Fibroblast of skin of left quadriceps (primary cell): ENCODE measurements at regions not wholly inside any gene's neighbourhood (a gene's known extent, or its start where the extent isn't known, plus 50 kb on each side); places are given as distances from the start of the nearest gene placed in this dataset.
A peak's percentile ranks its signal among the peaks of the same experiment; 100 is the strongest.
"Not testable (repeated sequence)": the region's sequence is repeated elsewhere in the genome, so short reads cannot be mapped to it uniquely, and the experiment has no call there.

Experiments
- DNase-seq, 2 experiments: peaks; one replicate each; pipeline ENCODE4 v3.0.0-alpha.2; 2013; ENCODE audit warnings: low read depth in 2 of 2

GRCh38 chr6:7000825-7001777, 106.7 kb upstream of the RREB1 start:
- DNase-seq = no peak

GRCh38 chr6:7003041-7003440, 104.7 kb upstream of the RREB1 start:
- DNase-seq = no peak

- peak; percentile 14 to 34 for DNase-seq
These were observed 103.0 kb upstream of the RREB1 start for GRCh38 chr6:7004581-7005297.

- DNase-seq = no peak
These were observed 101.1 kb upstream of the RREB1 start for GRCh38 chr6:7006515-7007191.

- no peak for DNase-seq
These were observed 99.2 kb upstream of the RREB1 start for GRCh38 chr6:7008451-7008988.

GRCh38 chr6:7016226-7016625, 91.5 kb upstream of the RREB1 start:
- DNase-seq = no peak

GRCh38 chr6:7021301-7021700, 86.5 kb upstream of the RREB1 start:
- no peak for DNase-seq

- DNase-seq = no peak
These were observed 81.9 kb upstream of the RREB1 start for GRCh38 chr6:7025861-7026260.

GRCh38 chr6:7028963-7029362, 78.8 kb upstream of the RREB1 start:
- DNase-seq = not testable (repeated sequence)

GRCh38 chr6:7030968-7031367, 76.8 kb upstream of the RREB1 start:
- DNase-seq = not testable (repeated sequence)

GRCh38 chr6:7033202-7033601, 74.6 kb upstream of the RREB1 start:
- DNase-seq = no peak

- no peak for DNase-seq
These were observed 73.7 kb upstream of the RREB1 start for GRCh38 chr6:7034055-7034454.

GRCh38 chr6:7035837-7036249, 71.9 kb upstream of the RREB1 start:
- DNase-seq = no peak

- DNase-seq = no peak
These were observed 66.2 kb upstream of the RREB1 start for GRCh38 chr6:7041511-7042026.

GRCh38 chr6:7042056-7042653, 65.6 kb upstream of the RREB1 start:
- no peak for DNase-seq

GRCh38 chr6:7042654-7043545, 64.9 kb upstream of the RREB1 start:
- no peak for DNase-seq

- no peak for DNase-seq
These were observed 62.4 kb upstream of the RREB1 start for GRCh38 chr6:7045331-7045730.

GRCh38 chr6:7045746-7046145, 62.0 kb upstream of the RREB1 start:
- DNase-seq = no peak

- peak; percentile 85 to 88 for DNase-seq
These were observed 60.6 kb upstream of the RREB1 start for GRCh38 chr6:7047128-7047527.

GRCh38 chr6:7047966-7048365, 59.8 kb upstream of the RREB1 start:
- no peak for DNase-seq
